ENCODE measurements at regions not wholly inside any gene's neighbourhood (a gene's known extent, or its start where the extent isn't known, plus 50 kb on each side); places are given as distances from the start of the nearest gene placed in this dataset.

DNA sequence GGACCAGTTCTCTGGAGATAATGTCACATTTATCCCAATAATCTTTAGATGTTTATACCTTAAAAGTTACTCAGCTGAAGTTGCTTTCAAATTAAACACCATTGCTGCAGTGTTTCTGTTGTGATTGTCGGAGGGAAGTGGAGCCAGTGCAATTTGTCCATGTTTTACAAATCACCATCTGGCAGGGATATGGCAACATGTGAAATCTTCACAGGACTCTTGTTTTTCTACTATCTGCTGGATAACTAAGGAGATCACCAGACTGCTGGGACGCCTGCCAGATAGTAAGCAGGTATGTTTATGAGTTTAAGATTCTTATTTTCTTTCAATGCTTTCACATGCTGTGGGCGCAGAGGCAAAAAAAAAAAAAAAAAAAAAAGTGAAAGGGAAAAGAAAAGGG lies 100.3 kb upstream of the SOX5 start:
- no peaks in the 10 kb centered on the region for H3K27me3 ChIP-seq (ENCODE audit: low read depth, low read length)
- H4K20me1 ChIP-seq (ENCODE audit: insufficient read depth, low read length), result peaks cover 41% of the 10 kb centered on the region
- no peak overlapping the region for H3K27ac ChIP-seq (ENCODE audit: low read length)
- peaks cover 11% of the 10 kb centered on the region; the same call in 1 of the 2 replicates for H3K9me3 ChIP-seq (ENCODE audit: insufficient read depth, low read length)
- H3K4me3 ChIP-seq (ENCODE audit: low read length), result no peak overlapping the region
- no peak overlapping the region for H2AFZ ChIP-seq (ENCODE audit: low read depth, low read length)
- H3K4me2 ChIP-seq (ENCODE audit: low read length), result no peak overlapping the region
- peaks cover 32% of the 10 kb centered on the region for H3K36me3 ChIP-seq (replicated peaks; ENCODE audit: low read depth, low read length)
- peaks cover 18% of the 10 kb centered on the region for H3K79me2 ChIP-seq (ENCODE audit: low read length)
- TF ChIP-seq CTCF (IDR thresholded peaks at IDR 0.05; ENCODE audit: low read depth, low read length), result no peak
- no peak for TF ChIP-seq EZH2phosphoT487 (IDR thresholded peaks at IDR 0.05; ENCODE audit: low read depth)
- no peak overlapping the region for H3K9ac ChIP-seq (ENCODE audit: low read length)
- no peaks in the 10 kb centered on the region for H3K4me1 ChIP-seq (ENCODE audit: low read length)

GRCh38 chr12:24049101-24049500 lies 99.6 kb upstream of the SOX5 start:
- peaks cover 40% of the 10 kb centered on the region; the same call in 1 of the 2 replicates for H4K20me1 ChIP-seq (ENCODE audit: insufficient read depth, low read length)
- no peak overlapping the region for H3K27ac ChIP-seq (ENCODE audit: low read length)
- H3K79me2 ChIP-seq (ENCODE audit: low read length), result peaks cover 15% of the 10 kb centered on the region
- H3K4me3 ChIP-seq (ENCODE audit: low read length), result no peak overlapping the region
- peaks cover 28% of the 10 kb centered on the region for H3K36me3 ChIP-seq (replicated peaks; ENCODE audit: low read depth, low read length)
- peaks cover 11% of the 10 kb centered on the region; the same call in 1 of the 2 replicates for H3K9me3 ChIP-seq (ENCODE audit: insufficient read depth, low read length)
- H3K27me3 ChIP-seq (ENCODE audit: low read depth, low read length), result no peaks in the 10 kb centered on the region
- H3K9ac ChIP-seq (ENCODE audit: low read length), result no peak overlapping the region
- H2AFZ ChIP-seq (ENCODE audit: low read depth, low read length), result no peak overlapping the region
- no peak overlapping the region for H3K4me2 ChIP-seq (ENCODE audit: low read length)
- no peak for TF ChIP-seq EZH2phosphoT487 (IDR thresholded peaks at IDR 0.05; ENCODE audit: low read depth)
- TF ChIP-seq CTCF (IDR thresholded peaks at IDR 0.05; ENCODE audit: low read depth, low read length), result no peak
- no peaks in the 10 kb centered on the region for H3K4me1 ChIP-seq (ENCODE audit: low read length)

DNA sequence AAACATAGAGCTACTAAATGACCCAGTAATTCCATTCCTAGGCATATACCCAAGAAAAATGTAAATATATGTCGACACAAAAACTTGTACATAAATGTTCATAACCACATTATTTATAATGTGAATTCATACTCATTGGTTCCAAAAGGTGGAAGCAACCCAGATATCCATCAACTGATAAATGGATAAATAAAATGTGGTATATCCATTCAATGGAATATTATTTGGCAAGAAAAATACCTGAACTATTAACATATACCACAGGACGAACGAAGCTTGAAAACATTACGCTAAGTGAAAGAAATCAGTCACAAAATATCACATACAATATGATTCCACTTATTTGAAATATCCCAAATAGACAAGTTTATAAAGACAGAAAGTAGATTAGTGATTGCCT lies 99.0 kb upstream of the SOX5 start:
- no peaks in the 10 kb centered on the region for H3K4me1 ChIP-seq (ENCODE audit: low read length)
- H3K36me3 ChIP-seq (replicated peaks; ENCODE audit: low read depth, low read length), result peaks cover 28% of the 10 kb centered on the region
- peaks cover 40% of the 10 kb centered on the region; the same call in 1 of the 2 replicates for H4K20me1 ChIP-seq (ENCODE audit: insufficient read depth, low read length)
- H3K27ac ChIP-seq (ENCODE audit: low read length), result no peak overlapping the region
- H3K4me2 ChIP-seq (ENCODE audit: low read length), result no peak overlapping the region
- H3K9me3 ChIP-seq (ENCODE audit: insufficient read depth, low read length), result peaks cover 11% of the 10 kb centered on the region; the same call in 1 of the 2 replicates
- no peak for TF ChIP-seq EZH2phosphoT487 (IDR thresholded peaks at IDR 0.05; ENCODE audit: low read depth)
- peaks cover 12% of the 10 kb centered on the region for H3K79me2 ChIP-seq (ENCODE audit: low read length)
- H3K4me3 ChIP-seq (ENCODE audit: low read length), result no peak overlapping the region
- H3K9ac ChIP-seq (ENCODE audit: low read length), result no peak overlapping the region
- no peaks in the 10 kb centered on the region for H3K27me3 ChIP-seq (ENCODE audit: low read depth, low read length)
- H2AFZ ChIP-seq (ENCODE audit: low read depth, low read length), result no peak overlapping the region

DNA sequence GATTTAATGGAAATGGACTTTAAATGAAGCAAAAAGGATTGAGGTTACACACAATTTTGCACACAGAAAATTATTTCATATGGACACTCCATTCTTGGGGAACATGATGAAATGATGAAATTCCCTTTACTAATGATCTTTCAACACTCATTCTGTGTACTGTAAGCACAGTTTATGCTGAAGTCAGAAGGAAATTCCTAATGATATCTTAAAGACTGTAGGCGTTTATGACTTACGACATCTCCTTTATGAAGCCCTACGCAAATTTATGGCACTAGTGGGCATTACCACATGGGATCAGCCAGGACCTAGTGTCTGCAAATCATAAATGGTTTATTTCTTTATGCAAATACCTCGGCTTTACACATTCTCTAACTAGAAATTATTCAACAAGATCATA lies 97.9 kb upstream of the SOX5 start:
- H3K4me3 ChIP-seq (ENCODE audit: low read length), result no peak overlapping the region
- H3K36me3 ChIP-seq (replicated peaks; ENCODE audit: low read depth, low read length), result peaks cover 28% of the 10 kb centered on the region
- no peak overlapping the region for H3K27ac ChIP-seq (ENCODE audit: low read length)
- H3K79me2 ChIP-seq (ENCODE audit: low read length), result peaks cover 12% of the 10 kb centered on the region
- TF ChIP-seq EZH2phosphoT487 (IDR thresholded peaks at IDR 0.05; ENCODE audit: low read depth) (no peak), CTCF (IDR thresholded peaks at IDR 0.05; ENCODE audit: low read depth, low read length) (no peak)
- H2AFZ ChIP-seq (ENCODE audit: low read depth, low read length), result no peak overlapping the region
- peaks cover 46% of the 10 kb centered on the region; the same call in 1 of the 2 replicates for H4K20me1 ChIP-seq (ENCODE audit: insufficient read depth, low read length)
- peaks cover 11% of the 10 kb centered on the region; the same call in 1 of the 2 replicates for H3K9me3 ChIP-seq (ENCODE audit: insufficient read depth, low read length)
- no peak overlapping the region for H3K4me2 ChIP-seq (ENCODE audit: low read length)
- no peak overlapping the region for H3K9ac ChIP-seq (ENCODE audit: low read length)
- no peaks in the 10 kb centered on the region for H3K27me3 ChIP-seq (ENCODE audit: low read depth, low read length)
- no peaks in the 10 kb centered on the region for H3K4me1 ChIP-seq (ENCODE audit: low read length)

Measured in OCI-LY3 (cell line).